Neural progenitor cell (in vitro differentiated cells): ENCODE measurements at regions not wholly inside any gene's neighbourhood (a gene's known extent, or its start where the extent isn't known, plus 50 kb on each side); places are given as distances from the start of the nearest gene placed in this dataset.

Experiments used
- EZH2 ChIP-seq: fragments of 200-600 bp; sonication (generic); IDR thresholded peaks from 2 replicates; pipeline ENCODE4 v1.6.1; 2017; ENCODE audit warnings: antibody characterized with exemption, mild to moderate bottlenecking, moderate library complexity
- EZH2phosphoT487 ChIP-seq: fragments of 200-600 bp; sonication (generic); IDR thresholded peaks from 2 replicates; pipeline ENCODE4 v1.6.1; 2017; ENCODE audit warnings: antibody characterized with exemption
- TF ChIP-seq, protein P1 (sequence below): fragments of 200-600 bp; sonication (generic); IDR thresholded peaks from 2 replicates; pipeline ENCODE4 v1.5.1; 2017; ENCODE audit warnings: antibody characterized with exemption, mild to moderate bottlenecking

DNA sequence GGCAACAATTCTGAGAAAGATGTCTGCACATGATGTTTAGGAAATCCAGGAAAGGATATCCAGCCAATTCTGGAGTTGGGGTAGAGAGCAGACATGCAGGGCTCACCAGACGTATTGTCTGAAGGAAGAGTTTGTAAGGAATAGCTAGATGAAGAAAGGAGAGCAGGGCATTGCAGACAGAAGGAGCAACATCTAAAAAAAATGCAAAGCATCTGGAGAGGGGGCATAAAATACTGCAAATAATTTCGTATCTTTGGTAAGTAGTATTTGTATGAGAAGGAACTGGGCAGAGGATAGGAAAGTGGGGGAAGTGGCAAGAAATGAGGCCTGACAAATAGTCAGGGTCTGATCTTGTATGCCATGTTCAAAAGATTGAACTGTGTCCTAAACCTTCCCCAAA, 74.8 kb downstream of the MACIR start:
- TF ChIP-seq, protein P1, sequence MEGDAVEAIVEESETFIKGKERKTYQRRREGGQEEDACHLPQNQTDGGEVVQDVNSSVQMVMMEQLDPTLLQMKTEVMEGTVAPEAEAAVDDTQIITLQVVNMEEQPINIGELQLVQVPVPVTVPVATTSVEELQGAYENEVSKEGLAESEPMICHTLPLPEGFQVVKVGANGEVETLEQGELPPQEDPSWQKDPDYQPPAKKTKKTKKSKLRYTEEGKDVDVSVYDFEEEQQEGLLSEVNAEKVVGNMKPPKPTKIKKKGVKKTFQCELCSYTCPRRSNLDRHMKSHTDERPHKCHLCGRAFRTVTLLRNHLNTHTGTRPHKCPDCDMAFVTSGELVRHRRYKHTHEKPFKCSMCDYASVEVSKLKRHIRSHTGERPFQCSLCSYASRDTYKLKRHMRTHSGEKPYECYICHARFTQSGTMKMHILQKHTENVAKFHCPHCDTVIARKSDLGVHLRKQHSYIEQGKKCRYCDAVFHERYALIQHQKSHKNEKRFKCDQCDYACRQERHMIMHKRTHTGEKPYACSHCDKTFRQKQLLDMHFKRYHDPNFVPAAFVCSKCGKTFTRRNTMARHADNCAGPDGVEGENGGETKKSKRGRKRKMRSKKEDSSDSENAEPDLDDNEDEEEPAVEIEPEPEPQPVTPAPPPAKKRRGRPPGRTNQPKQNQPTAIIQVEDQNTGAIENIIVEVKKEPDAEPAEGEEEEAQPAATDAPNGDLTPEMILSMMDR = no peak
- TF ChIP-seq EZH2 (no peak), EZH2phosphoT487 (no peak)
